CD4-positive, alpha-beta T cell treated with Interleukin-4 for 1 hour (primary cell): ENCODE measurements at regions not wholly inside any gene's neighbourhood (a gene's known extent, or its start where the extent isn't known, plus 50 kb on each side); places are given as distances from the start of the nearest gene placed in this dataset.

Experiments used
- DNase-seq, 2 donors: peaks; one replicate each; pipeline ENCODE4 v3.0.0-alpha.2; 2020 to 2022

DNA sequence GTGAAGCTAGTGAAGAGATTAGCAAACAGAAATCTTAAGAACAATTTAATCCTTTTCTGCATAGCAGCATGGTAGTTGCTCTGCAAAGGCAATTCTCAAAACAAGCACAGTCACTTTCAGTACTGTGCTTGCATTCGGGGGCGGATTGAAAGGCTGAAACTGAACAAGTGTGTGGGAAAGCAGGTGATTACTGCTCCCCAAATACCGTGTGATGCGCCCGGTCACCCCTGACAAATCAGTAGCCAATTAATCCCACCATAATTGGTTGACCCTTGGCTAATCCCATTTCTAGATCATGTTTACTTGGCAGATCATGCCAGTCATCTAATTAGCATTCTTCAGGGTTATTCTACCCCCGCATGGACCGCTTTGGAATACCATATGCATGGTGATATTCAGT lies 76.5 kb upstream of the ADRB1 start:
- no peak for DNase-seq

GRCh38 chr10:113970641-113971040 lies 73.0 kb upstream of the ADRB1 start:
- DNase-seq: no peak

GRCh38 chr10:113971349-113971973 lies 72.2 kb upstream of the ADRB1 start:
- no peak for DNase-seq

DNA sequence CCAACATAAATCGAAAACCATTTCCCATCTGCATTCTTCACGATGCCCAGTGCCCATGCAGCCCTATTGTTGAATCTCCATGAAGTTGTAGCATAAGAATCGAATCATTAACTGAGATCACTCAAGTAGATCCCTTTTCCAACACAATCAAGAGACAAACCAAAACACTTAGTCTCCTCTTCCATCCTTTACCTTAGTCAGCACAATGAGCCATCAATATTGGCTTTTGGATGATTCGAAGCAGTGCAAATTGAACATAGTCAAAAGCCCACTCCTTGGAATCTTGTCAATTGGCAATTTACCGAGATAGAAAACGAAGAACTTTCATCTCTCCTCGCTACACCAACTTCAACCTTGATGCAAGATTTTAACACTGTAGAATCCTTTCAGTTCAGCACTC lies 66.5 kb upstream of the ADRB1 start:
- DNase-seq: no peak

DNA sequence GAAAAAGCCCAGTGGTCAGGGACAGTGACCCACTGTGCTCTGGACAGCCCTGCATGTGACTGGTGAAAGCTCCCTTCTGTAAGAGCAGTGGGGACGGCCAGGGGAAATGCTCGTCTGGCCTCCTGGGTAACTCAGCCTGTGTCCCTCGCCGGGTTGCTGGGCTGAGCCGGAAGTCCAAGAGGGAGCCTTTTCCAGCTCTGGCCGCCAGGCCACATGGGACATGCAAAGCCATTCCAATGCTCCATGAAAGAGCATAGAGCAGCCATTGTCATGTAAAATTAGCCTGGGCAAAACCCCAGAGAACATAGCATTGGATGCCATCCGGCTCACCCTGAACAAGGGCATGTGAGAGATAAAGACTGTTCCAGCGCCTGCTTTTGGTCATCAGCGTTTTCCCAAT lies 64.9 kb upstream of the ADRB1 start:
- DNase-seq: no peak

- DNase-seq: no peak
Measured at GRCh38 chr10:113979409-113979808, 64.3 kb upstream of the ADRB1 start.

DNA sequence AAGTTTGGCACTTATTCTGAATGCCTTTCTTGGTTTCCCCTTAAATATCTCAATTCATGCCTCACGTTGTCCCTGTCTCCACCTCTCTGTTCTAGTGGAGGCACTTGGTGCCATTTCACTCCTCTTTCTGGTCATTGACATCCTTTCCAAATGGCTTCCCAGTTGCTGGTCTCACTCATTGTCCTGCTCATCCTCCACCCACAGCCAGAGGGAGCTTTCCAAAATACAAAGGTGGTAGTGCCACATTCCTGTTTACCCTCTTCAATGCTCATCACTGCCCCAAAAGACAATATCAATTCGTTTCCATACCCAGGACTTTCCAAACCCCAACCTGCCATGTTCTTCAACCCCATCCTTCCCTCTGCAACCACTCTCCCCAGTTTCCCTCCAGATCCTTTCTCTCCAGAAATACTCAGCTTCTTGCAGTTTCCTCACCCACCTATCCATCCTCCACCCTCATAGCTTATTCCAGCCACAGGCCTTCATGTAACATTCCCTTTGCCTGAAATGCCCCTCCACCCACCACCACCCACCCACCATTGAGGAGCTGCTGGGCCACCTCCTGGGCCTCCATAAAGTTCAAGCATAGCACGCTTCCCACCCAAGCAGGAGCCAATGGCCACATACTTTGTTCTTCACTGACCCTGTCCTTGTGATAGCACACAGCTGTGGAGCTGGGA lies 63.1 kb upstream of the ADRB1 start:
- no peak for DNase-seq

- DNase-seq: no peak
Measured at GRCh38 chr10:113982296-113982695, 61.4 kb upstream of the ADRB1 start.

GRCh38 chr10:113982769-113983168 lies 60.9 kb upstream of the ADRB1 start:
- DNase-seq: no peak

GRCh38 chr10:113983552-113983951 lies 60.1 kb upstream of the ADRB1 start:
- peak in 1 of 2 donors; percentile 14 for DNase-seq

DNA sequence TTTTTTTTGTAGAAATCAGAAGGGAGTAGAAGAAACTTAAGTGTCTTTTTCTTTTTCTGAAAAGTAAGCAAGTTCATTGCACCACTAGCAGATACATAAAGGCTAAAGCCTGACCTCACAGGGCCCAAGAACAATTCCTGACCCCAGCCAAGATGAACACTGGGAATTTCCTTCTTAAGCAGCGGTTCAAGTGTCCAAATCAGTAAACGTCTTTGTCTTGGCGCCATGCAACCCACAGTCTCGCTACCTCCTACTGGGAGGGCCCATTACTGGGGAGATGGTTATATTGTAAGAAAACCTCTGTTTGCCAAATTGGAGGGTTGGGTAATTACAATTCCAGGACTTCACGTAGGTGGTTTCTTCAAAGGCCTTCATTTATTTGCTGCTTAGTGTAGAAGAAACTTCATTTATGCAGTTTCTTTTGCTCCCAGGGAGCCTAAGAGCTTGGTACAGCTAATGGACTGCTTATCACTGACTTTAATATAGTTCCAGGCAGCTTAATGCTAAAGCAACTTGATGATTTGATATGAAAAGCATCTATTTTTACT lies 58.3 kb upstream of the ADRB1 start:
- DNase-seq: no peak

DNA sequence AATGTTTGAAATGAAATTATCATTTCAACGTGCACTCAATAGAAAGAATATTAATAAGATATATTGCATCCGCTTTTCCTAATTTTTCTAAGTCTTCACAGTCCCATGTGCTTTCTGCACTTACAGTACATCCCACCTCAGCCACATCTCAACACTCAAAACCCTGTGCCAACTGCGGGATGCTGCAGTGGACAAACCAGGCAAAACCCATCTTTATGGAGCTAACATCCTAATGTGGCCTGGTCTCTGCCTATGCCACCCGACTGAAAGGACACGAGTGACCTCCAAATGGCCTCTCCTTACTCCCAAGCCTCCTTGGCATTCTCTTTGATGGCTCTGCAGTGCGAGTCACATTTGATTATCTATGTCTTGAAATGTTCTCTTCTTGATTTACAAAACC lies 57.4 kb upstream of the ADRB1 start:
- no peak for DNase-seq

DNA sequence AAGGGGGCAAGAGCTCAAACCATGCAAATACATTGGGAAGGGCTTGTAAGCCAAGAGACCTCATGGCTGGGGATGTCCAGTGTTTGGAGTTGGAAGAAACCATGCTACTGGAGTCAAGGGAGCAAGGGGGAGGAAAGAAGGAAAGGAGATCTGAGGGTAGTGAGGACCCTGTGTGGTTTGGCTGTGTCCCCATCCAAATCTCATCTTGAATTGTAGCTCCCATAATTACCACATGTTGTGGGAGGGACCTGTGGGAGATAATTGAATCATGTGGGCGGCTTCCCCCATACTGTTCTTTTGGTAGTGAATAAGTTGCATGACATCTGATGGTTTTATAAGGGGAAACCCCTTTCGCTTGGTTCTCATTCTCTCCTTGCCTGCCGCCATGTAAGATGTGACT lies 56.5 kb upstream of the ADRB1 start:
- no peak for DNase-seq

GRCh38 chr10:113987805-113988204 lies 55.9 kb upstream of the ADRB1 start:
- peak in 1 of 2 donors; percentile 63 for DNase-seq

GRCh38 chr10:113988535-113988934 lies 55.1 kb upstream of the ADRB1 start:
- no peak for DNase-seq

GRCh38 chr10:113991091-113991860 lies 52.4 kb upstream of the ADRB1 start:
- DNase-seq: no peak

DNA sequence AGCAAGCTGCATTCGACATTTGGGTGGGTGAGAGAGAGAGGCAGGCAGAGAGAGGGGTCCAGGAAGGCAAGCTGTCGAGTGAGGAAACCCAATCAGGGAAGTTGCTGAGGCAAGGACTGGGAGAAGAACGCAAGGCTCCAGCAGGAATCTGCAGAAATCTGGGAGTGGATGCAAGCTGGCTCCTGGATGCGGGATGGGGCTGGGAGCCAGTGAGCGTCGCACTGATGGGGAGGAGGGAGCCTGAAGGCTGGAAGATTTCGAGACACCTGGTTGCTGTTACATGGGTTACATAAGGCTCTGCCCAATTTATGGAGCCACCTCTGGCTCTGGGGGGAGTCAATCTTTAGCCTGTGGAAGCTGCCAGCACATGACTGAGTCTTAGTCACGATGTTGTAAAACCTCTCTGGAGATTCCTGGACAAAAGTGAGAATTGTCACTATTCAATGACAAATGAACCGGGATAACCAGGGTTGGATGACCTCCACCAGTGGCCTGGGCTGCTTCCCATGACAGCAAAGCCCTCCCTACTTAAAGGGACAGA lies 51.1 kb upstream of the ADRB1 start:
- DNase-seq: no peak

- DNase-seq: no peak
Measured at GRCh38 chr10:113993489-113993991, 50.1 kb upstream of the ADRB1 start.
